BLaER1 (cell line): ENCODE measurements at regions not wholly inside any gene's neighbourhood (a gene's known extent, or its start where the extent isn't known, plus 50 kb on each side); places are given as distances from the start of the nearest gene placed in this dataset.

ENCODE experiments used
- H3K27ac ChIP-seq: shearing (Covaris generic); formaldehyde crosslinking; 2 replicates; pipeline ENCODE4 v1.8.1; 2022
- H3K27me3 ChIP-seq: shearing (Covaris generic); formaldehyde crosslinking; 2 replicates; pipeline ENCODE4 v1.8.1; 2022
- H3K36me3 ChIP-seq: shearing (Covaris generic); formaldehyde crosslinking; 2 replicates; pipeline ENCODE4 v1.8.1; 2022
- H3K4me1 ChIP-seq: shearing (Covaris generic); formaldehyde crosslinking; 2 replicates; pipeline ENCODE4 v1.8.1; 2022
- H3K4me2 ChIP-seq: shearing (Covaris generic); formaldehyde crosslinking; 2 replicates; pipeline ENCODE4 v1.8.1; 2022
- H3K4me3 ChIP-seq: shearing (Covaris generic); formaldehyde crosslinking; 2 replicates; pipeline ENCODE4 v1.8.1; 2022
- H3K9ac ChIP-seq: shearing (Covaris generic); formaldehyde crosslinking; 2 replicates; pipeline ENCODE4 v1.8.1; 2022
- H3K9me3 ChIP-seq: shearing (Covaris generic); formaldehyde crosslinking; 2 replicates; pipeline ENCODE4 v1.8.1; 2022
- H4K20me1 ChIP-seq: shearing (Covaris generic); formaldehyde crosslinking; 2 replicates; pipeline ENCODE4 v1.8.1; 2022
- Cebpa-rat ChIP-seq: shearing (Covaris generic); IDR thresholded peaks from 2 replicates; pipeline ENCODE4 v1.8.1; 2022

GRCh38 chr3:23085261-23085660 is 117.9 kb upstream of the UBE2E2 start:
- H3K36me3 ChIP-seq, result no peaks in the 10 kb centered on the region
- no peak overlapping the region for H3K4me2 ChIP-seq
- no peaks in the 10 kb centered on the region for H3K27me3 ChIP-seq
- H4K20me1 ChIP-seq, result no peaks in the 10 kb centered on the region
- H3K9ac ChIP-seq, result no peak overlapping the region
- no peak for TF ChIP-seq Cebpa-rat
- peaks cover 1% of the 10 kb centered on the region; the same call in 1 of the 2 replicates for H3K4me1 ChIP-seq
- H3K27ac ChIP-seq, result no peak overlapping the region
- no peaks in the 10 kb centered on the region for H3K9me3 ChIP-seq
- H3K4me3 ChIP-seq, result no peak overlapping the region

DNA sequence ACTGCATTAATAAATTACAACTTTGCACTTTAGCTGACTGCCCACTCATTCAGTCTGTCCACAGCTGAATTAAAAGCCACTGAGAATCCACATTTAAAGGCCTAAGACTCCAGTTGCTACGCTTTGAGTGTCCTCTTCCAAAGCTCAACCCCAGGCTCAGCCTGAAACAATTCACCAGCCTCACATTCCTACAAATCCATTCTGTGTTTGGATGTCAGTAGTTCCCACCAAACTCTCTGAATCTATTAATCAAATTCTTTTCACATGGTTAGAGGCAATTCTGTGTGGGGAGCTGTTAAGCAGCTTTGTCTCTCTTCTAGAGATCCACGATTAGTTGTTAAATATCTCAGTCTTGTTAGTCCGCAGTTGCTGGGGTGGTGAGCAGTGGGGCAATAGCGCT is 116.8 kb upstream of the UBE2E2 start:
- no peak for TF ChIP-seq Cebpa-rat
- Histone ChIP-seq H3K9me3 (no peaks in the 10 kb centered on the region), H3K27ac (no peak overlapping the region)

DNA sequence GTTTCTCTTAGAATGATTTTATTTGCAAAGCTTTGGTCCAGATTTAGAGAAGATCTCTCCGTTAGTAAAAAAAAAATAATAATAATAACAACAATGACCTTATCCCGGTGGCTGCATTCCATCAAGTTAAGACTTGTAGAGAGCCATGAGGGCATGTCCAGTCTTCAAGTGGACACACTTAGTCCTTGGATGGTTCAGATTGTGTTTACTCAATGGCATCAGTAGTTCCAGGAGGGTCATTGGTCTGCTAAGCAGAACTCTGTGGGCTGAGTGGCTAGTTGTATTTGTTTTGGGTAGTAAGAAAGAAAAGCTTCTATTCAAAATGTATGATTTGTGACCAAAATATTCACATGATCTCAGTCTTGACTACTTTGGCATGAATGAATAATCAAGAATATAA is 116.3 kb upstream of the UBE2E2 start:
- Histone ChIP-seq H3K36me3 (no peaks in the 10 kb centered on the region), H3K4me3 (no peak overlapping the region), H3K27ac (no peak overlapping the region), H3K9me3 (no peaks in the 10 kb centered on the region), H4K20me1 (no peaks in the 10 kb centered on the region), H3K9ac (no peak overlapping the region), H3K4me1 (no peaks in the 10 kb centered on the region), H3K4me2 (no peak overlapping the region), H3K27me3 (no peaks in the 10 kb centered on the region)
- TF ChIP-seq Cebpa-rat, result no peak

More for the DNA sequence above, 116.8 kb upstream of the UBE2E2 start:
- H3K4me1 ChIP-seq, result no peaks in the 10 kb centered on the region
- no peak overlapping the region for H3K4me3 ChIP-seq
- no peaks in the 10 kb centered on the region for H3K27me3 ChIP-seq
- H3K36me3 ChIP-seq, result no peaks in the 10 kb centered on the region
- no peak overlapping the region for H3K4me2 ChIP-seq
- no peak overlapping the region for H3K9ac ChIP-seq
- H4K20me1 ChIP-seq, result no peaks in the 10 kb centered on the region

DNA sequence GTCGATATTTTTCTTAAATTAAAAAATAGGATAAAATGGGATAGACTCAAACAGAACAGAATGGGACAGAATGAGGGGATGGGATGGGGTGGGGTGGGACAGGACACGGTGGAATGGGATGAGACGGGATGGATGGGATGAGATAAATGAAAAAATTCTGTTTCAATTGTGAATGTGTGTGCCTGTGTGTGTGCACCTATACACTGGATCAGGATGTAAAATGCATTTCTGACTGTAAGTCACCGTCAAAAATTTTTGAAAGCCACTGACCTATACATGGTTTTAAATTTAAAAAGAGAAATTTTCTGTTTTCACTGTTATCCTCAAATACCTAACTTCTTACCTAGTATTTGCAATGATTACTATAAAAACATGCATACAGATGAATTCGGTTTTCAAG is 108.7 kb upstream of the UBE2E2 start:
- Histone ChIP-seq H3K9me3 (peaks cover 15% of the 10 kb centered on the region), H3K36me3 (no peaks in the 10 kb centered on the region), H3K4me1 (no peaks in the 10 kb centered on the region), H3K27ac (no peak overlapping the region), H3K4me3 (no peak overlapping the region), H4K20me1 (no peaks in the 10 kb centered on the region), H3K9ac (no peak overlapping the region), H3K27me3 (no peaks in the 10 kb centered on the region), H3K4me2 (no peak overlapping the region)
- TF ChIP-seq Cebpa-rat, result no peak

DNA sequence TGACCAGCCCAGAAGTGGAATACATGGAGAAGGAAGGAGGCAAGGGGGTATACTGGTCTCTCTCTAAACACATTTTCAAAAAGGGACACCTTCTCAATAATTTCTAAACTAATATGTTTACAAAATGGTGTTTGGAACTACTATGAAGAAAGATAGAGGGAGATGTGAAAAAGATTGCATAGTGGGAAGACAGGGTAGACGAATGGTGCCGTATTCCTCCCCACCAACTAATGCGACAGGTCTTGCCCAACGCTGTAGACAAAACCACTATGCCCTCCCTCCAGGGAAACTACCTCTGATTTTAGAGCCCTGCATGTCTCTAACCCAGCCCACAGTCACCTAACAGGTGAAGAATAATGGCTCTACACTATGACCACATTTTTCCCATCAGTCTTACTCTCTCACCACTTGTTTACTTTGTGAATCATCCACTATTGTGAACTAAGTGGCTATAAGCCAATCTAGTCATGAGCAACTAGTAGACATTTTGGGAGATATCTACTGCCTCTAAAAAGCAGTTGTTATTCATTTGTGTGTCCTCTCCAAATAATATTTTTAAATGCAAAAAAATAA is 108.2 kb upstream of the UBE2E2 start:
- no peak overlapping the region for H3K4me3 ChIP-seq
- no peak overlapping the region for H3K27ac ChIP-seq
- no peaks in the 10 kb centered on the region for H3K4me1 ChIP-seq
- no peak for TF ChIP-seq Cebpa-rat
- H3K4me2 ChIP-seq, result no peak overlapping the region
- H3K27me3 ChIP-seq, result no peaks in the 10 kb centered on the region
- H3K9ac ChIP-seq, result no peak overlapping the region
- H3K36me3 ChIP-seq, result no peaks in the 10 kb centered on the region
- H4K20me1 ChIP-seq, result no peaks in the 10 kb centered on the region
- peaks cover 15% of the 10 kb centered on the region for H3K9me3 ChIP-seq

GRCh38 chr3:23096041-23096440 is 107.1 kb upstream of the UBE2E2 start:
- H3K9me3 ChIP-seq, result peaks cover 15% of the 10 kb centered on the region
- H3K36me3 ChIP-seq, result no peaks in the 10 kb centered on the region
- H3K4me3 ChIP-seq, result no peak overlapping the region
- H3K27me3 ChIP-seq, result no peaks in the 10 kb centered on the region
- H3K27ac ChIP-seq, result no peak overlapping the region
- TF ChIP-seq Cebpa-rat, result no peak
- no peaks in the 10 kb centered on the region for H3K4me1 ChIP-seq
- no peak overlapping the region for H3K9ac ChIP-seq
- no peak overlapping the region for H3K4me2 ChIP-seq
- H4K20me1 ChIP-seq, result no peaks in the 10 kb centered on the region

DNA sequence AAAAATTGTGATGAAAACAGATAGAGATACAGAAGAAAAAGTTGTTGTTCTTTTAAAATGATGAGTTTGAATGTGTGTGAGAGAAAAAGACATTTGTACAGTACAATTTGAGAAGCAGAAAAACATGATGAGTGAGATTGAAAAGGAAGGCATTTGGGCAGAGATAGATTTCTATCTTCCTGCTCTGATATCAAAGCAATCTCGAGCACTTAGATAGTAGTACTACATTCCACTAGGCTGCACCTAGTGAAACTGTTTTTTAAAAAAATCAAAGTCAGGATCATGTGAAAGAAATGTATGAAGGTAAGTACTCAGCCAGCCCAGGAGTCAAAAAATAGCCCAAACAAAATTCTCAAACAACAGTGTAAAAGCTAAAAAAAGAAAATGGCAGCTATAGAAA is 104.1 kb upstream of the UBE2E2 start:
- no peaks in the 10 kb centered on the region for H3K36me3 ChIP-seq
- TF ChIP-seq Cebpa-rat, result no peak
- H4K20me1 ChIP-seq, result no peaks in the 10 kb centered on the region
- no peak overlapping the region for H3K4me3 ChIP-seq
- H3K4me2 ChIP-seq, result no peak overlapping the region
- no peaks in the 10 kb centered on the region for H3K27me3 ChIP-seq
- no peaks in the 10 kb centered on the region for H3K9me3 ChIP-seq
- H3K27ac ChIP-seq, result no peak overlapping the region
- no peak overlapping the region for H3K9ac ChIP-seq
- no peaks in the 10 kb centered on the region for H3K4me1 ChIP-seq

DNA sequence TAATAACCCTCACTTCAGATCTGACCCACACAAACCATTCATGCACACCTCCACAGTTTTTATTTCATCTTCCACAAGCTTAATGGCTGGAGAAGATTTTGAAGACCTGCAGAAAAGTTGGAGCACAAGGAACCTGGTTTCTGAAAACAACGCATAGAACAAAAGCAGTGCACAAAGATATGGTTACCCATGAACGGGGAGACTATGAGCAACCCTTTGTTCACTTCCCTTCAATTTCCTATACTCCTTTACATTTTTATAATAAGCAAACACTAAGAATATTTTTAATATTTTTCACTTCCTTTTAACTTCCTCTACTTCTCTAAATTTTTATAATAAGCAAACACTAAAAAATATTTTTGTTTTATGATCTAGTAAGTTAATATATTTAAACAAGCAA is 103.5 kb upstream of the UBE2E2 start:
- Histone ChIP-seq H3K4me2 (no peak overlapping the region), H3K27me3 (no peaks in the 10 kb centered on the region), H3K4me3 (no peak overlapping the region), H3K36me3 (no peaks in the 10 kb centered on the region), H3K4me1 (no peaks in the 10 kb centered on the region), H3K9ac (no peak overlapping the region), H3K27ac (no peak overlapping the region), H4K20me1 (no peaks in the 10 kb centered on the region), H3K9me3 (no peaks in the 10 kb centered on the region)
- no peak for TF ChIP-seq Cebpa-rat

GRCh38 chr3:23100106-23100505 is 103.0 kb upstream of the UBE2E2 start:
- H3K27ac ChIP-seq, result no peak overlapping the region
- no peaks in the 10 kb centered on the region for H3K36me3 ChIP-seq
- no peaks in the 10 kb centered on the region for H4K20me1 ChIP-seq
- no peaks in the 10 kb centered on the region for H3K27me3 ChIP-seq
- no peak overlapping the region for H3K4me2 ChIP-seq
- H3K9me3 ChIP-seq, result no peaks in the 10 kb centered on the region
- H3K4me1 ChIP-seq, result no peaks in the 10 kb centered on the region
- no peak for TF ChIP-seq Cebpa-rat
- no peak overlapping the region for H3K4me3 ChIP-seq
- no peak overlapping the region for H3K9ac ChIP-seq

GRCh38 chr3:23103764-23104163 is 99.4 kb upstream of the UBE2E2 start:
- no peak overlapping the region for H3K4me2 ChIP-seq
- H3K27ac ChIP-seq, result no peak overlapping the region
- no peaks in the 10 kb centered on the region for H3K4me1 ChIP-seq
- H3K36me3 ChIP-seq, result no peaks in the 10 kb centered on the region
- H3K27me3 ChIP-seq, result no peaks in the 10 kb centered on the region
- no peaks in the 10 kb centered on the region for H4K20me1 ChIP-seq
- H3K9ac ChIP-seq, result no peak overlapping the region
- no peaks in the 10 kb centered on the region for H3K9me3 ChIP-seq
- no peak overlapping the region for H3K4me3 ChIP-seq
- TF ChIP-seq Cebpa-rat, result no peak

GRCh38 chr3:23105048-23105447 is 98.1 kb upstream of the UBE2E2 start:
- Histone ChIP-seq H4K20me1 (no peaks in the 10 kb centered on the region), H3K4me3 (no peak overlapping the region), H3K9ac (no peak overlapping the region), H3K9me3 (no peaks in the 10 kb centered on the region), H3K36me3 (no peaks in the 10 kb centered on the region), H3K27me3 (no peaks in the 10 kb centered on the region), H3K27ac (no peak overlapping the region), H3K4me2 (no peak overlapping the region), H3K4me1 (no peaks in the 10 kb centered on the region)
- no peak for TF ChIP-seq Cebpa-rat
